Cardiac septum (tissue), 1 donor: ENCODE measurements at regions not wholly inside any gene's neighbourhood (a gene's known extent, or its start where the extent isn't known, plus 50 kb on each side); places are given as distances from the start of the nearest gene placed in this dataset.
"Not testable (repeated sequence)": the region's sequence is repeated elsewhere in the genome, so short reads cannot be mapped to it uniquely, and the experiment has no call there.

Source experiments
- DNase-seq: peaks from one replicate; pipeline ENCODE4 v3.0.0-alpha.2; 2020; ENCODE audit warnings: low spot score
- intact Hi-C: fragments of 100-400 bp; cut with DNase I; formaldehyde crosslinking; loops from one replicate; pipeline ENCODE4 v1.14.0; 2022
- donor health status: DM: no; HTN: no; CAD: no.

DNA sequence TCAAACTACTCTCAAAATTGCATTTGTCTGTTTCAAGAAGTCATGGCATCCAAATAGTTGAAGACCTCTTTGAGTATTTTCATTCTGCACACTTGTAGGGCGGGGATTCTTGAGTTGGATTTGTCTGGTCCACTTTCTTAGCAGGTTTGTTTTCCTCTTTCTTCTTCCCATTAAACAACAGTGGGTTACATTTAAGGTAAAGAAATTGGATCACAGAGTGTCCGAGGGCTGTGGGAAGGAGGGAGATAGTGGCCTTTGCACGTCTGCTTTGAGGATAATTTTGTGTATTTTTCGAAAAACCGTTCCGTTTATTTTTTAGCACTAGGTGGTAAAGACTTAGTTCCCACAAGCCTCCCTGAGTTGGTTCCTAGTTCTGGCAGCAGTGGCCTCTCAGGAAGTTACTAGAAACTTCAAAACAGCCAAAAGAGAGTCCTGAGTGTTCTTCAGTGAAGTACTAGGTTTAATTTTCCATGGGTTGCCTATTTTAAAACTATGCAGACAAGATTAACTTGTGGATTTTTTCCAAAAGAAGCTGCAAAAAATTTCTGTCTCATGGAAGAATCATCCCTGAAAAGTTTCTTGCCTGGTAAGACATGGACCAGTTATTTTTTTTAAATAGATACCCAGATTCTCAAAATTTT, 107.9 kb downstream of the CDC42EP3 start:
- intact Hi-C loops, result no loop called here
- DNase-seq, result no peak

DNA sequence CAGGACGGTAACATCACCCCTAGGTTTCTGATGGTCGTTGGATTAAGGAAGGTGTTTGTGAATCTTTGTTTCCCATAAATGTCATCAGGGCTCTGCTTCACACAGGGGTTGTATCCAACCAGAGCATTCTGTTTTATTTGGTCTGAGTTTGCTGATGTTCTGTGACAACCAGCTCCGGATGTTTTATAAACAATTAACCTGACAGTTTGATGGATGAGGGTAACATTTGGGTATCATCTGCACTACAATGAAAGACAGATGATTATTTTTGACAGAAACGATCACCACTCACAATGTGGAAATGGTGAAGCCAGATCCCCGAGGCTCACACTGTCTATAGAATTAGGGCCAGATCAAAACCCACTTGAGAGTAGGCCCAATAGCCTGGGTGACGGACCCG, 107.1 kb downstream of the CDC42EP3 start:
- intact Hi-C loops, result no loop called here
- no peak for DNase-seq

- intact Hi-C loops, result no loop called here
- DNase-seq, result no peak
These were observed 104.9 kb downstream of the CDC42EP3 start for GRCh38 chr2:37566517-37566981.

GRCh38 chr2:37568565-37568964, 102.9 kb downstream of the CDC42EP3 start:
- intact Hi-C loops, result no loop called here
- no peak for DNase-seq

DNA sequence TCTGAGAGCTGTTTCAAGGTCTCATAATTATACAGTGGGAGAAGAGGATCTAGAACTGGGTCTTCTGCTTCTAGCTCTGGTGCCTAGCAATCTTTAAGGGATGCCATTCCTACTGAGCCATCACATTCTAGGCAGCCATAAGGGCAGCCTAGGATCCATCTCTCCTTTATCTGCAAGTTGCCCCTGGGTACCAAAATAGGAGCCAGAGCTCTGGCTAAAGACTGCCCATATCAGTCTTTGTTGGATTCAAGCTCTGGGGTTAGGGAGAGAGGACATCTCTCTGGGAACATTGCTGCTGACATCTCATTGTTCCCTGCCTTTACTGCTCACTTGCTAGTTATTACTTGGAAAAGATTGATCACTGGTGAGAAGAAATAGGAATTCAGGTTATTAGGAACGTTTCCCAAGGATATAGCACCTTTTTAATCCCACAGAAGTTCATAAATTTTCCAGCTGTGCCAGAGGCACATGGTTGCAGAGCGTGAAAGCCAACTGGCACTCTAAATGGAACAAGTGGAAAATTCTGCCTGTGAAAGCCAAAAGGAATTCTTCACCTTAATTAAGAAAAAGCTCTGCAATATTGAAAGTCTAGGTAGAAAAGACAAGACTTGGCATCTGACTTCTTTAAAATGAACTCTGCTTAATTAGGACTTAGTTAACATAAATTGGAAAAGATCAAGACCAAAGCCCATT, 102.2 kb downstream of the CDC42EP3 start:
- intact Hi-C loops, result no loop called here
- DNase-seq, result no peak

- intact Hi-C loops, result no loop called here
- DNase-seq, result no peak
These were observed 101.3 kb downstream of the CDC42EP3 start for GRCh38 chr2:37569986-37570679.

- intact Hi-C loops, result no loop called here
- no peak for DNase-seq
These were observed 100.5 kb downstream of the CDC42EP3 start for GRCh38 chr2:37570773-37571586.

DNA sequence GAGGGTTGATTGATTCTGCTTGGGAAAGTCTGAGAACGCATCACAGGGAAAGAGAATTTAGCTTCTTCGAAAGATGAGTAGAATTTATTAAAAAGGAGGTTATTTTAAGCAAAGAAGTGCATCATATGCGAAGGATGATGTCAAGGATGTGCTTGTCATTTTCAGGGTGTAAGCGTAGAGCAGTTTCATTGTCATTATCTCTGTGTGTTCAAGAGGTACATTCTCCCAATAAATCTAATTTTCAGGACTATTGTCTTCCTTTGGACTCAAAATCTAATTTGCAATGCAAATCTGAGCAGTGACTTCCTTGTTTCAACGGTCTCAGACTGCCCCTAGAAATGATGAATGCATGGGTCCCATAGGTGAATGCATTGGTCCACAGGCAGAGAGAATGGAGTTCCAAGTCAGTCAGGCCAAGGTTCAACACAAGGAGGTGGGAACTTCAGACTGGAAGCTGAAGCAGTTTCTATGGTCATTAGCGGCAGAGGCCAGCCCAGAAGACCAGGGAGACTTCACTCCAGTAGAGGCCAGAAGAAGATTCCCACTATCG, 99.8 kb downstream of the CDC42EP3 start:
- intact Hi-C loops, result no loop called here
- DNase-seq, result no peak

DNA sequence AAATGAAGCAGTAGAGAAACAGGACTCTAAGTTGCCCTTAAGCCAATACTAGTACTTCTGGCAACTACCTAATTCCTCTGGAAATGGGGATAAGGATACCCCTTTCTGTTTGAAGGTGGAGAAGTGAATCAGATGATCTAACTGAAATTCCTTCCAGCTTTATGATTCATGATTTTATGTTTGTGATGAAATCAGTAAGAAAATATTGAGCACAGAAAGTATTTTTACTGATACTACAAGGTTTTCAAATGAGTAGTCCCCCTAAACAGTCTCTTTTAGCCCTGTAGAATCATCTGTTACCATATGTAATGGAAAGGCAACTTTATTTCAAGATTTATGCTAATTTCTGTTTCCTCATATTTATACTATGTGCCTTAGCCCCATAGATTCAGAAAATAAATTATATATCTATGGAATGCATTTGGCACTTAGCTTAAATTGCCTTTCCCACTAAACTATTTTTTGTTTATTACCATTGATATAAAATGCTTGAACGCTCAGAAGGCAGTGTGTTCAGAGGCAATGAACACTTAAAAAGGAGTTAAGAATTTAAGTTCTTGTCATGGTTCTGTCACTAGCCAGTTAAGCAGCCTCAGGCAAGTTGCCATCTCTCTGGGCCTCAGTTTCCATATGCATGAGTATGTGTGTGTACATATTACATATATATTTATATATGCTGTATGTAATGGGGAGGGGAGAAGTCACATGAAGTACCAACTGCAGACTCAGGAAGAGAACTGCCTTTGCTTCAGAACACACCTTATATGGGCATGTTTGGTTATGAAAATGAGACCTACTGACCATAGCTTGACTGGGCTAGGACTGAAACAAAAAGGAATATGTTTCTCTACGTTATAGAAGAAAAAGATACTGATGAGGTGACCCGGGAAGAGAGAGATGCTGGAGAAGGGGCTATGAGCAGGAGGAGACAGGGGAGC, 97.7 kb downstream of the CDC42EP3 start:
- intact Hi-C loops, result no loop called here
- no peak for DNase-seq

DNA sequence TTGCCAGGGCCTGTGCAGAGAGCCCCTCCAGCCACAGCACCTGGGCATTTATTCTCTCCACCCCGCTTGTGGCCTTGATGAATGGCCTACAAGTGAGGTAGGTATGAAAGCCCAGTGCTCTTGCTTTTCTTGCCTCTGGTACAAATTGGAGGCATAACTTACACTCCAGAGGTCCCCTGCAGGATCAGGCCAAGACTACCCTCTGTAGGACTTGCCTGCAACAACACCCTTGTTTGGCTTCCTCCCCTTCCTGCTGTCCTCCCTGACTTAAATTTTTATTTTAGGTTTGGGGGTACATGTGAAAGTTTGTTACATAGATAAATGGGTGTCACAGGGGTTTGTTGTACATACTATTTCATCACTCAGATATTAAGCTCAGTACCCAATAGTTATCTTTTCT, 95.7 kb downstream of the CDC42EP3 start:
- DNase-seq, result no peak
- intact Hi-C loops, result no loop called here

- intact Hi-C loops, DNase-seq: not testable (repeated sequence)
These were observed 95.2 kb downstream of the CDC42EP3 start for GRCh38 chr2:37576194-37576593.

- no peak for DNase-seq
- intact Hi-C loops, result no loop called here
These were observed 94.6 kb downstream of the CDC42EP3 start for GRCh38 chr2:37576831-37577230.

DNA sequence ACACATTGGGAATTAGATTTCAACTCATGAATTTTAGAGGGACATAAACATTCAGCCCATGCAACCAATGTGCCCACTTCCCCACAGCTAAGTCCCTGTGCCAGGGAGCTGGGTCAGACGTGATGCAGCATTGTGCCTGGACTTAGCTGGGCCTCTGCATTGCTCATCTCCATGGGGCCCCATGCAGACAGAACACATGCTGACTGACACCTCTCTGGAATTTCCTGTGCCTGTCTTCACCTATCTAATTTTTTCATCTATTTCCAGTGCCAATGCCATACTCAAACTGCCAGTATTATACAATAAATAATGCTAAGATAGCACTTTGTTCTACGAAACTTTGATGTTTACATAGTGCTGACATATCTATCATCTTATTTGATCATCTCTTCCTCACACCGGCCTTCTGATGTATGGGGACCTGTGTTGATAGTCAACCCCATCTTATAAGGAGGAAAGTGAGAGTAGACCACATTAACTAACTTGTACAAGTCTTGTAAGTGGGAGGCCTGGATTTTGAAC, 92.2 kb downstream of the CDC42EP3 start:
- intact Hi-C loops, result no loop called here
- no peak for DNase-seq

- DNase-seq, intact Hi-C loops: not testable (repeated sequence)
These were observed 91.5 kb downstream of the CDC42EP3 start for GRCh38 chr2:37579949-37580348.

DNA sequence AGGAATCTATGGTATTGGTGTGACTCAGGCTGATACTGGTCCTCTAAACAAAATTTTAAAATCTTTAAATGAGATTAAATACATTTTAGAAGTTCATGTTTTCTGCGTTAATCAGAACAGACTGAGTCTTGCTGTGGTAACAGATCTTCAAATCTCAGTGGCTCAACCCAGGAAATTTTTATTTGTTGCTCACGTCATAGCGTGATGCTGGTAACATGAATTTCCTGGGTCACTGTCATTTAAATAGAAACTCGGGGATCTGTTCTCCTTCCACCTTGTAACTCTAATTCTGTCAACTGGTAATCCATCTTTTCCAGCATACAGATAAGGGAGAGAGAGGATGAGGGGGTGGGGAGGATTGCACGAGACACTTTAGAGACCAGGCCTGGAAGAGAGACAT, 90.0 kb downstream of the CDC42EP3 start:
- DNase-seq, result no peak
- intact Hi-C loops, result no loop called here

DNA sequence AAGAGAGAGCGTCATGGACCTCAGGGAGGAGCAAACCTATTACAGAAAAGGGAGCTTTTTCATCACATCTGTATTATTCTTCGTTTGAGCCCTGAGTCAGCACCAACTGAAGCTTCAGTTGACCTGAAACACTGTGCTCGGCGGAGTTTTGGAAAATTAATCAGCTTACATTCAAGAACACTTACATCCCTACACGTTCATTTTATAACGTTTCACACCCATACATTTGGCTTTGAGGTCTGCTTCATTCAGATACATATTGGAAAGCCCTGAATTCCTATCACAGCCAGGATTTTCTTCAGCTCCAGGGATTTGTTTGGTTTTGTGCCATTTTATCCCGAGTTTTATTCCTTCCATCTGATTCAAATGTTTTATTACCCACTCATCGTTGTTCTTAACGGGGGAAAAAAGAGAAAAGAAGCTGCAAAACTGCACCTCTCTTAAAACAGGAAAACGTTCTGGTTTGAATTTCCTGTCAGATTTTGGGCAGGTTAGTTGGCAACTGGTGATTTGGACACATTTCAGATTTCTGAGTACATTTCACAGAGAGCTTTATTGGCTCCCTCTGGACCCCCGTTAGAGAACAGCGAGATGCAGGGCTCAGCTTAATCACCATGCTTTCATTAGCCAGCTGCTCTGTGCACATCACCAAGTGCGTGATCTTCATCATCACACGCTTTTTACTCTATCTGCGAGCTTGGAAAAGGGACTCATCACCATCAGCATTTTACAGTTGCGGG, 88.8 kb downstream of the CDC42EP3 start:
- intact Hi-C loops, result no loop called here

GRCh38 chr2:37583402-37583801, 88.0 kb downstream of the CDC42EP3 start:
- no peak for DNase-seq
- intact Hi-C loops, result no loop called here

More for the DNA sequence above, 88.8 kb downstream of the CDC42EP3 start:
- no peak for DNase-seq

- intact Hi-C loops, result no loop called here
- DNase-seq, result no peak
These were observed 87.6 kb downstream of the CDC42EP3 start for GRCh38 chr2:37583867-37584266.
